Astrocyte (in vitro differentiated cells and primary cell): ENCODE measurements at regions not wholly inside any gene's neighbourhood (a gene's known extent, or its start where the extent isn't known, plus 50 kb on each side); places are given as distances from the start of the nearest gene placed in this dataset.

ENCODE experiments used
- DNase-seq: peaks from one replicate; pipeline ENCODE4 v3.0.0-alpha.2; 2010; ENCODE audit warnings: low read depth
- FAIRE-seq: peaks from 2 replicates; lab custom pipeline; 2011; peaks lifted over from hg19 to GRCh38; lab: Jason Lieb, UNC
- H2AFZ ChIP-seq: 2 replicates; pipeline ENCODE4 v1.6.0; 2012; ENCODE audit warnings: low read depth, low read length, inconsistent platforms
- H3K27ac ChIP-seq: 2 replicates; pipeline ENCODE4 v1.5.1; 2011; ENCODE audit warnings: low read depth, low read length, inconsistent platforms
- H3K27me3 ChIP-seq: 2 replicates; pipeline ENCODE4 v1.6.0; 2011; ENCODE audit warnings: low read length, inconsistent platforms; ENCODE audit not compliant: insufficient read depth
- H3K36me3 ChIP-seq: 2 replicates; pipeline ENCODE4 v1.5.1; 2011; ENCODE audit warnings: low read length, inconsistent platforms; ENCODE audit not compliant: insufficient read depth
- H3K4me1 ChIP-seq: 2 replicates; pipeline ENCODE4 v1.5.1; 2011; ENCODE audit warnings: low read length, inconsistent platforms; ENCODE audit not compliant: insufficient read depth
- H3K4me2 ChIP-seq: 2 replicates; pipeline ENCODE4 v1.6.0; 2012; ENCODE audit warnings: low read length, inconsistent platforms
- H3K4me3 ChIP-seq: 2 replicates; pipeline ENCODE4 v1.5.1; 2011; ENCODE audit warnings: low read depth, mild to moderate bottlenecking, low read length, inconsistent platforms; ENCODE audit not compliant: insufficient read depth
- H3K79me2 ChIP-seq: 2 replicates; pipeline ENCODE4 v1.6.0; 2012; ENCODE audit warnings: mild to moderate bottlenecking, low read length, inconsistent platforms; ENCODE audit not compliant: insufficient read depth
- H3K9ac ChIP-seq: 2 replicates; pipeline ENCODE4 v1.6.0; 2012; ENCODE audit warnings: mild to moderate bottlenecking, low read length, inconsistent platforms
- H3K9me3 ChIP-seq: 2 replicates; pipeline ENCODE4 v1.5.1; 2012; ENCODE audit warnings: low read depth, mild to moderate bottlenecking, low read length, inconsistent platforms; ENCODE audit not compliant: insufficient read depth
- H4K20me1 ChIP-seq: 2 replicates; pipeline ENCODE4 v1.6.0; 2012; ENCODE audit warnings: low read length, inconsistent platforms; ENCODE audit not compliant: insufficient read depth
- H3K27ac Mint-ChIP-seq: one replicate; pipeline ENCODE4 v1.8.0; 2021; ENCODE audit warnings: mild to moderate bottlenecking, mixed read lengths; ENCODE audit not compliant: unreplicated experiment
- H3K27me3 Mint-ChIP-seq: one replicate; pipeline ENCODE4 v1.8.0; 2021; ENCODE audit warnings: low read depth, mixed read lengths; ENCODE audit not compliant: unreplicated experiment
- H3K36me3 Mint-ChIP-seq: one replicate; pipeline ENCODE4 v1.8.0; 2021; ENCODE audit warnings: low read depth, mixed read lengths; ENCODE audit not compliant: unreplicated experiment
- H3K4me1 Mint-ChIP-seq: one replicate; pipeline ENCODE4 v1.8.0; 2021; ENCODE audit warnings: low read depth, mixed read lengths; ENCODE audit not compliant: unreplicated experiment
- H3K4me3 Mint-ChIP-seq: one replicate; pipeline ENCODE4 v1.8.0; 2021; ENCODE audit warnings: mild to moderate bottlenecking, moderate library complexity, mixed read lengths; ENCODE audit not compliant: unreplicated experiment
- H3K9me3 Mint-ChIP-seq: one replicate; pipeline ENCODE4 v1.8.0; 2021; ENCODE audit warnings: mild to moderate bottlenecking, mixed read lengths; ENCODE audit not compliant: unreplicated experiment
- CTCF ChIP-seq: IDR thresholded peaks from 2 replicates; pipeline ENCODE4 v1.5.1; 2011; ENCODE audit warnings: low read depth, mild to moderate bottlenecking, inconsistent platforms, low read length, moderate library complexity; ENCODE audit not compliant: insufficient read depth
- EZH2 ChIP-seq: IDR thresholded peaks from 2 replicates; pipeline ENCODE4 v1.6.1; 2012; ENCODE audit warnings: mild to moderate bottlenecking, low read length, inconsistent platforms; ENCODE audit not compliant: insufficient read depth

- FAIRE-seq: no peak
- H3K4me3 Mint-ChIP-seq: no peak overlapping the region
- no peak for TF ChIP-seq EZH2
- no peak for TF ChIP-seq CTCF
These were observed 143.2 kb upstream of the LIPC start for GRCh38 chr15:58288592-58288991.

GRCh38 chr15:58291848-58292247, 139.9 kb upstream of the LIPC start:
- H3K27me3 Mint-ChIP-seq: peaks cover 2% of the 10 kb centered on the region

More at GRCh38 chr15:58288592-58288991, 143.2 kb upstream of the LIPC start:
- peaks cover 2% of the 10 kb centered on the region for H3K4me1 Mint-ChIP-seq
- H3K27ac Mint-ChIP-seq: no peak overlapping the region
- H3K27me3 Mint-ChIP-seq: peaks cover 4% of the 10 kb centered on the region
- Histone ChIP-seq H3K9me3 (no peaks in the 10 kb centered on the region), H3K27me3 (no peaks in the 10 kb centered on the region), H3K79me2 (no peaks in the 10 kb centered on the region), H3K4me2 (no peak overlapping the region), H3K4me3 (no peak overlapping the region), H2AFZ (no peak overlapping the region), H3K27ac (no peak overlapping the region), H3K9ac (no peak overlapping the region), H3K4me1 (no peaks in the 10 kb centered on the region), H4K20me1 (no peaks in the 10 kb centered on the region), H3K36me3 (no peaks in the 10 kb centered on the region)
- H3K9me3 Mint-ChIP-seq: peaks cover 1% of the 10 kb centered on the region
- H3K36me3 Mint-ChIP-seq: no peaks in the 10 kb centered on the region
- DNase-seq: no peak

More at GRCh38 chr15:58291848-58292247, 139.9 kb upstream of the LIPC start:
- H3K9me3 Mint-ChIP-seq: peaks cover 6% of the 10 kb centered on the region
- DNase-seq (no peak), FAIRE-seq (no peak)
- H3K36me3 ChIP-seq: no peaks in the 10 kb centered on the region
- no peak overlapping the region for H3K4me3 Mint-ChIP-seq
- TF ChIP-seq CTCF: no peak
- TF ChIP-seq EZH2: no peak
- no peaks in the 10 kb centered on the region for H3K79me2 ChIP-seq
- H3K36me3 Mint-ChIP-seq: peaks cover 2% of the 10 kb centered on the region
- no peaks in the 10 kb centered on the region for H4K20me1 ChIP-seq
- no peaks in the 10 kb centered on the region for H3K4me1 ChIP-seq
- no peaks in the 10 kb centered on the region for H3K9me3 ChIP-seq
- no peak overlapping the region for H3K9ac ChIP-seq
- H3K4me2 ChIP-seq: no peak overlapping the region
- H3K4me1 Mint-ChIP-seq: peaks cover 2% of the 10 kb centered on the region
- H3K4me3 ChIP-seq: no peak overlapping the region
- no peak overlapping the region for H3K27ac Mint-ChIP-seq
- H3K27me3 ChIP-seq: no peaks in the 10 kb centered on the region
- no peak overlapping the region for H3K27ac ChIP-seq
- no peak overlapping the region for H2AFZ ChIP-seq
